BLaER1 (cell line): ENCODE measurements at regions not wholly inside any gene's neighbourhood (a gene's known extent, or its start where the extent isn't known, plus 50 kb on each side); places are given as distances from the start of the nearest gene placed in this dataset.

Experiments used
- H3K27ac ChIP-seq: shearing (Covaris generic); formaldehyde crosslinking; 2 replicates; pipeline ENCODE4 v1.8.1; 2022
- H3K27me3 ChIP-seq: shearing (Covaris generic); formaldehyde crosslinking; 2 replicates; pipeline ENCODE4 v1.8.1; 2022
- H3K36me3 ChIP-seq: shearing (Covaris generic); formaldehyde crosslinking; 2 replicates; pipeline ENCODE4 v1.8.1; 2022
- H3K4me1 ChIP-seq: shearing (Covaris generic); formaldehyde crosslinking; 2 replicates; pipeline ENCODE4 v1.8.1; 2022
- H3K4me2 ChIP-seq: shearing (Covaris generic); formaldehyde crosslinking; 2 replicates; pipeline ENCODE4 v1.8.1; 2022
- H3K4me3 ChIP-seq: shearing (Covaris generic); formaldehyde crosslinking; 2 replicates; pipeline ENCODE4 v1.8.1; 2022
- H3K9ac ChIP-seq: shearing (Covaris generic); formaldehyde crosslinking; 2 replicates; pipeline ENCODE4 v1.8.1; 2022
- H3K9me3 ChIP-seq: shearing (Covaris generic); formaldehyde crosslinking; 2 replicates; pipeline ENCODE4 v1.8.1; 2022
- H4K20me1 ChIP-seq: shearing (Covaris generic); formaldehyde crosslinking; 2 replicates; pipeline ENCODE4 v1.8.1; 2022
- Cebpa-rat ChIP-seq: shearing (Covaris generic); IDR thresholded peaks from 2 replicates; pipeline ENCODE4 v1.8.1; 2022

GRCh38 chr9:31335529-31336234 is 1048.8 kb upstream of the ACO1 start:
- H4K20me1 ChIP-seq = no peaks in the 10 kb centered on the region
- no peak for TF ChIP-seq Cebpa-rat
- H3K36me3 ChIP-seq = no peaks in the 10 kb centered on the region
- no peaks in the 10 kb centered on the region for H3K27me3 ChIP-seq
- H3K9me3 ChIP-seq = peaks cover 16% of the 10 kb centered on the region
- peak overlapping the region; percentile 44 for H3K4me2 ChIP-seq
- peaks cover 20% of the 10 kb centered on the region for H3K4me1 ChIP-seq
- no peak overlapping the region for H3K4me3 ChIP-seq
- H3K27ac ChIP-seq = 0 out of 2 replicates have a peak overlapping the region, but pooled peaks have one; percentile 14
- H3K9ac ChIP-seq = no peak overlapping the region

GRCh38 chr9:31336386-31336785 is 1048.1 kb upstream of the ACO1 start:
- H3K9me3 ChIP-seq = peaks cover 16% of the 10 kb centered on the region
- H3K27ac ChIP-seq = no peak overlapping the region
- no peak for TF ChIP-seq Cebpa-rat
- no peaks in the 10 kb centered on the region for H3K36me3 ChIP-seq
- no peaks in the 10 kb centered on the region for H3K27me3 ChIP-seq
- no peaks in the 10 kb centered on the region for H4K20me1 ChIP-seq
- H3K4me3 ChIP-seq = no peak overlapping the region
- H3K4me2 ChIP-seq = peak overlapping the region; percentile 44
- no peak overlapping the region for H3K9ac ChIP-seq
- H3K4me1 ChIP-seq = peaks cover 20% of the 10 kb centered on the region

GRCh38 chr9:31336841-31337240 is 1047.6 kb upstream of the ACO1 start:
- no peak overlapping the region for H3K27ac ChIP-seq
- no peak for TF ChIP-seq Cebpa-rat

GRCh38 chr9:31347082-31347617 is 1037.3 kb upstream of the ACO1 start:
- Histone ChIP-seq H3K36me3 (no peaks in the 10 kb centered on the region), H4K20me1 (no peaks in the 10 kb centered on the region), H3K4me1 (peaks cover 18% of the 10 kb centered on the region), H3K27ac (peak overlapping the region; percentile 82), H3K27me3 (no peaks in the 10 kb centered on the region), H3K4me3 (peak overlapping the region; percentile 33; the same call in 1 of the 2 replicates), H3K9me3 (no peaks in the 10 kb centered on the region), H3K9ac (peak overlapping the region; percentile 58; the same call in 1 of the 2 replicates), H3K4me2 (peak overlapping the region; percentile 75)
- TF ChIP-seq Cebpa-rat = no peak

More at GRCh38 chr9:31336841-31337240, 1047.6 kb upstream of the ACO1 start:
- H3K4me3 ChIP-seq = no peak overlapping the region
- H4K20me1 ChIP-seq = no peaks in the 10 kb centered on the region
- H3K36me3 ChIP-seq = no peaks in the 10 kb centered on the region
- H3K27me3 ChIP-seq = no peaks in the 10 kb centered on the region
- no peak overlapping the region for H3K9ac ChIP-seq
- H3K4me1 ChIP-seq = peaks cover 20% of the 10 kb centered on the region
- peaks cover 16% of the 10 kb centered on the region for H3K9me3 ChIP-seq
- H3K4me2 ChIP-seq = no peak overlapping the region

GRCh38 chr9:31355159-31355882 is 1029.1 kb upstream of the ACO1 start:
- Histone ChIP-seq H3K36me3 (no peaks in the 10 kb centered on the region), H4K20me1 (no peaks in the 10 kb centered on the region), H3K27me3 (no peaks in the 10 kb centered on the region), H3K9ac (no peak overlapping the region), H3K9me3 (no peaks in the 10 kb centered on the region), H3K4me1 (no peaks in the 10 kb centered on the region), H3K27ac (no peak overlapping the region), H3K4me3 (no peak overlapping the region), H3K4me2 (no peak overlapping the region)
- no peak for TF ChIP-seq Cebpa-rat

GRCh38 chr9:31355965-31356364 is 1028.5 kb upstream of the ACO1 start:
- Histone ChIP-seq H3K9me3 (no peaks in the 10 kb centered on the region), H3K36me3 (no peaks in the 10 kb centered on the region), H3K4me1 (no peaks in the 10 kb centered on the region), H3K27ac (no peak overlapping the region), H3K4me2 (no peak overlapping the region), H3K27me3 (no peaks in the 10 kb centered on the region), H3K9ac (no peak overlapping the region), H4K20me1 (no peaks in the 10 kb centered on the region), H3K4me3 (no peak overlapping the region)
- no peak for TF ChIP-seq Cebpa-rat

GRCh38 chr9:31359071-31359470 is 1025.4 kb upstream of the ACO1 start:
- Histone ChIP-seq H3K36me3 (no peaks in the 10 kb centered on the region), H3K27ac (no peak overlapping the region), H3K27me3 (no peaks in the 10 kb centered on the region), H3K9me3 (no peaks in the 10 kb centered on the region), H3K4me2 (no peak overlapping the region), H3K4me3 (no peak overlapping the region), H3K4me1 (no peaks in the 10 kb centered on the region), H4K20me1 (no peaks in the 10 kb centered on the region), H3K9ac (no peak overlapping the region)
- no peak for TF ChIP-seq Cebpa-rat

- Histone ChIP-seq H3K9ac (no peak overlapping the region), H3K4me1 (no peaks in the 10 kb centered on the region), H3K4me2 (no peak overlapping the region), H3K36me3 (no peaks in the 10 kb centered on the region), H3K9me3 (no peaks in the 10 kb centered on the region), H3K4me3 (no peak overlapping the region), H3K27ac (no peak overlapping the region), H4K20me1 (no peaks in the 10 kb centered on the region), H3K27me3 (no peaks in the 10 kb centered on the region)
- TF ChIP-seq Cebpa-rat = no peak
These were observed 1020.3 kb upstream of the ACO1 start for GRCh38 chr9:31364171-31364570.

- H3K36me3 ChIP-seq = no peaks in the 10 kb centered on the region
- H4K20me1 ChIP-seq = no peaks in the 10 kb centered on the region
- no peaks in the 10 kb centered on the region for H3K27me3 ChIP-seq
- H3K9me3 ChIP-seq = no peaks in the 10 kb centered on the region
- no peak for TF ChIP-seq Cebpa-rat
- no peak overlapping the region for H3K4me2 ChIP-seq
- no peak overlapping the region for H3K4me3 ChIP-seq
- no peak overlapping the region for H3K27ac ChIP-seq
- no peak overlapping the region for H3K9ac ChIP-seq
- H3K4me1 ChIP-seq = no peaks in the 10 kb centered on the region
These were observed 1011.5 kb upstream of the ACO1 start for GRCh38 chr9:31372799-31373587.
